Aorta (tissue), 5 donors: ENCODE measurements at regions not wholly inside any gene's neighbourhood (a gene's known extent, or its start where the extent isn't known, plus 50 kb on each side); places are given as distances from the start of the nearest gene placed in this dataset.

Source experiments
- ATAC-seq: fragments of 200-7000 bp; cut with Tn5 transposase; one replicate; pipeline ENCODE4 v1.9.1; 2022; ENCODE audit warnings: moderate library complexity; ENCODE audit not compliant: low FRiP score
- DNase-seq, 2 donors: peaks; one replicate each; pipeline ENCODE4 v3.0.0-alpha.2; 2020
- H3K27ac ChIP-seq, 2 donors: one replicate each; pipeline ENCODE4 v1.5.1; 2013; ENCODE audit warnings: low read length in 2 of 2, mild to moderate bottlenecking in 2 of 2, moderate library complexity in 2 of 2, control low read depth in 1 of 2, inconsistent platforms in 1 of 2, low read depth in 1 of 2
- H3K27me3 ChIP-seq, 2 donors: one replicate each; pipeline ENCODE4 v1.6.1; 2013; ENCODE audit warnings: control low read depth in 1 of 2, low read length in 1 of 2, mild to moderate bottlenecking in 1 of 2, moderate library complexity in 1 of 2; ENCODE audit not compliant: insufficient read depth in 2 of 2, control insufficient read depth in 1 of 2
- H3K36me3 ChIP-seq, 2 donors: one replicate each; pipeline ENCODE4 v1.6.1; 2013; ENCODE audit warnings: control low read depth in 1 of 2, low read length in 1 of 2, mild to moderate bottlenecking in 1 of 2; ENCODE audit not compliant: insufficient read depth in 2 of 2, control insufficient read depth in 1 of 2
- H3K4me1 ChIP-seq, 2 donors: one replicate each; pipeline ENCODE4 v1.6.1; 2013; ENCODE audit warnings: low read length in 2 of 2, control low read depth in 1 of 2, mild to moderate bottlenecking in 1 of 2, moderate library complexity in 1 of 2; ENCODE audit not compliant: insufficient read depth in 2 of 2, control insufficient read depth in 1 of 2
- H3K4me3 ChIP-seq, 2 donors: one replicate each; pipeline ENCODE4 v1.5.1; 2013; ENCODE audit warnings: low read length in 2 of 2, control low read depth in 1 of 2, mild to moderate bottlenecking in 1 of 2
- H3K9me3 ChIP-seq: one replicate; pipeline ENCODE4 v1.6.1; 2013; ENCODE audit warnings: mild to moderate bottlenecking, low read length; ENCODE audit not compliant: control insufficient read depth
- WGBS, 2 donors: extraction: QIAGEN DNeasy Blood & Tissue Kit; methylation state at CpG; one replicate each; pipeline ENCODE4 v1.1.7; 2013; 5-methylcytosine and 5-hydroxymethylcytosine counted together
- intact Hi-C, 2 donors: fragments of 100-400 bp; cut with DNase I; formaldehyde crosslinking; loops; one replicate each; pipeline versions ENCODE4 v1.14.2 to v1.15.0; 2022
- donor health status: healthy with polysubstance abuse.
- donor health status: Bipolar disorder and iron deficiency.
- donor health status: DM: no; HTN: no; CAD: no.
- donor health status: DM: no; HTN: no; CAD: no.
- donor health status: DM: yes; HTN: yes; CAD: no.

DNA sequence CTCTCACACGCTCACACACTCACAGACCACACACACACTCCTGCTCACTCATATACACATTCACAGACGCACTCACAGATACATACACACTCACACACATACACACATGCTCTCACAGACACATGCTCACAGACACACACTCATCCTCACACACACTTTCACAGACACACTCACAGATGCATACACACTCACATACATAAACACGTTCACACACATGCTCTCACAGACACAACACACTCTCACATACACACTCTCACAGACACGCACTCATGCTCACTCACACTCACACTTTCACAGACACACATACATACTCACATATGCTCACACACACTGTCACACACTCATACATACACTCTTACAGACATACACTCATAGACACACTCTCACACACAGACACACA, 82.2 kb downstream of the IRX2 start:
- intact Hi-C loops, result no loop called here
- no peak for DNase-seq

DNA sequence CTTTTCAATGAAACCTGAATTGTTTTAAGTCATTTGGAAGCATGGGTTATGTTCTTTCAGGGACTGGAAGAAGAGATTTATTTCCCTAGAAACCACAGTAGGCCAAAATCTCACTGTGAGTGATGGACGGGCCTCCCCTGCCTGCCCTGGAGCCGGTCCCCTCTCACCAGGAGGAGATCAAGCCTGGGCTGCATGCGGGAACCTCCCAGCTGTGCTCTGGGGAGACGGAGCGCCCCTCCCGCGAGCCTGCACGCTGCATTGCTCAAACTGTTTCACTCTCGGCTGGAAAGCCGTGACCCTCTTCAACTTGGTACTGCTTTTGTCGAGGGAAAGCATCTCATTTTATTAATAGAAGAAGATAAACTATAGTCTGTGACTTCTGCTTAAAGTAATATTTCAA, 85.4 kb downstream of the IRX2 start:
- ATAC-seq (no peak), DNase-seq (no peak)
- no peaks in the 10 kb centered on the region for H3K27me3 ChIP-seq
- H3K4me1 ChIP-seq, result no peaks in the 10 kb centered on the region
- H3K9me3 ChIP-seq, result no peaks in the 10 kb centered on the region
- H3K36me3 ChIP-seq, result no peaks in the 10 kb centered on the region
- intact Hi-C loops, result no loop called here
- WGBS, 2 donors, result 9 to 12% methylated on average over 11 of the region's 11 CpGs
- no peak overlapping the region for H3K27ac ChIP-seq
- H3K4me3 ChIP-seq, result no peak overlapping the region

More for the DNA sequence above, 82.2 kb downstream of the IRX2 start:
- WGBS, 2 donors, result 83 to 95% methylated on average over 4 of the region's 4 CpGs
- no peaks in the 10 kb centered on the region for H3K27me3 ChIP-seq
- no peak overlapping the region for H3K4me3 ChIP-seq
- peak; percentile 20 for ATAC-seq
- H3K36me3 ChIP-seq, result no peaks in the 10 kb centered on the region
- no peak overlapping the region for H3K27ac ChIP-seq
- no peaks in the 10 kb centered on the region for H3K4me1 ChIP-seq
- no peaks in the 10 kb centered on the region for H3K9me3 ChIP-seq

DNA sequence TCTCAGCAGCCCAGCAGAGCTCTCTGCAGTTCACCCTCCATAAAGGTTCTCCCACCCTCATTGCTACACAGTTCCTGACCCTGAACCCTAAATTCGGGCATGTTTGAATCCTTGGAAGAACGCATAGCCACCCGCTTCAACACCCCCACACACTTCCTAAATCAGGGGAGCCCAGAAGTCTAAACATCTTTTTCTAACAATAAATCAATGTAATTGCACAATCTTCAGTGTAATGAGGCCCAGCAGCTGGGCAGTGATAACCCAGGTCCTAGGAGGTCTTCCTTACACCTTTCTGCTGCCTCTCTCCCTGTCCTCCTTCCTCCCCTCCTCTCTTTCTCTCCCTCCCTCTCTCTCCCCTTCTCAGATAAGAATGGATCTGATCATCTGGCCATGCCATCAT, 88.0 kb downstream of the IRX2 start:
- no peaks in the 10 kb centered on the region for H3K9me3 ChIP-seq
- no peak overlapping the region for H3K4me3 ChIP-seq
- DNase-seq, result no peak
- intact Hi-C loops, result no loop called here
- no peak overlapping the region for H3K27ac ChIP-seq
- no peaks in the 10 kb centered on the region for H3K36me3 ChIP-seq
- H3K27me3 ChIP-seq, result no peaks in the 10 kb centered on the region
- ATAC-seq, result no peak
- 38 to 59% methylated on average over 3 of the region's 3 CpGs for WGBS, 2 donors
- H3K4me1 ChIP-seq, result no peaks in the 10 kb centered on the region

DNA sequence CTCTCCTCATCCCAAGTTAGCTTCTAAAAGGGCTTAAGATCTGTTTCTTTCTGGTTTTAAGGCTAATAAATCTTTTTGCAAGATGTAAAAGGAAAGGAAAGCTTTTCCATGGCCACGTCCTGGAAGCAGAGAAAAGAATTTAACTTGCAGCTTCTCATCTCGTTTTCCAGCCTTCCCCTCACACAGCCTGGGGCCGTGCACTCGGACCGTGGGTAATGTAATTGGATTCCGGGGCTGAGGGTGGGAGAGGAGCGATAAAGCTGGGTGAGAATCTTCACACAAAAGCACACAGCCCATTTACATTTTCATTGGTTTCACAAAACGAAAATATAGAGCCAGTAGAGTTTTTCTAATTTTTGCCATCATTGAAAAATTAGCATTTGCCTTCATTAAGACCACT, 91.2 kb downstream of the IRX2 start:
- no peak for DNase-seq
- no peaks in the 10 kb centered on the region for H3K4me1 ChIP-seq
- WGBS, 2 donors, result 15 to 24% methylated on average over 8 of the region's 8 CpGs
- no peak for ATAC-seq
- H3K36me3 ChIP-seq, result no peaks in the 10 kb centered on the region
- H3K9me3 ChIP-seq, result no peaks in the 10 kb centered on the region
- intact Hi-C loops, result no loop called here
- no peaks in the 10 kb centered on the region for H3K27me3 ChIP-seq
- H3K27ac ChIP-seq, result no peak overlapping the region
- H3K4me3 ChIP-seq, result no peak overlapping the region

DNA sequence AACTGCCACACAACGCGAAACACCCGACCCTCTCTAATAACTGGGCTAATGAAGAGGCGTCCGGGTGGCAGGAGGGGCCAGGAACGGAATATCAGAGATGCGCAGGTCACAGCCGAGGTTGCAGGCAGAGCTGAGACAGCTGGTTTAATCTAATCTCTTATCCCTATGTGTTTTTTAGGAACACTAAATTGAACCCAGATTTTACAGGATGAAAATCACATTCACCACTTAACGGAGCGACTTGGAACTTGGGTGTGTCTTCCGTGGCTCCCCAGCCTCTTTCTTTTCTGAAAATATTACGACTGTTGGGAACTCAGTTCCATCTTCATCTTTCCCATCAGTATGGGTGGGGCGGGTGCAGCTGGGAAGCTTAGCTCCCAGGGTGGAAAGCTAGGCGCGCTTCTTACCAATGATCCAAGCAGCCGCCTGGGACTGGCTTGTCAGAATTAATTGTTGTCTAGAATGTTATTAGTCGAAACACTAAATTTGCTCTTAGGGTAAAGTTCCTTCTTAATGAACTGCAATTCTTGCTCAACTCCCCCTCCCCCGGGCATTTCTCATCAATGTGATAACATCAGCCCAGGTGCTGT, 92.5 kb downstream of the IRX2 start:
- DNase-seq (no peak), ATAC-seq (no peak)
- no peaks in the 10 kb centered on the region for H3K4me1 ChIP-seq
- no peaks in the 10 kb centered on the region for H3K9me3 ChIP-seq
- WGBS, 2 donors, result 74 to 81% methylated on average over 18 of the region's 18 CpGs
- H3K36me3 ChIP-seq, result no peaks in the 10 kb centered on the region
- intact Hi-C loops, result no loop called here
- no peaks in the 10 kb centered on the region for H3K27me3 ChIP-seq
- H3K27ac ChIP-seq, result no peak overlapping the region
- H3K4me3 ChIP-seq, result no peak overlapping the region

DNA sequence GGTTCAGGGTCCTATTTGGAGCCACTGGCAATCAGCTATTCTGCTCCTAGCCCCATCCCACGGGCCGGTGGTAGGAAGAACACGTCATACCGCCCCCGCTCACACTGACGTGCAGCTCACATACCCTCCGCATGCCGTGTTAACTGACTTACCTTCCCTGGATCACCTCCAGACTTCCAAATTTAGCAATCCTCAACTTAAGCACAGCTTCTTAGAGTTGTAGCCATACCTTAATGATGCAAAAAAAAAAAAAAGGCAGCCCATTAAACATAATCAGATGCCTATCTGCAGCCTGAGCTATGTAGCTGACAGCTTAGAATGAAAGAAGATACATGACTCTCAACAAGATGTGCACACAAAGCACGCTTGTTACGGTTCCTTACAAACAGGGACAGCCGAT, 93.0 kb downstream of the IRX2 start:
- Histone ChIP-seq H3K4me3 (no peak overlapping the region), H3K27ac (no peak overlapping the region), H3K36me3 (no peaks in the 10 kb centered on the region), H3K4me1 (no peaks in the 10 kb centered on the region), H3K9me3 (no peaks in the 10 kb centered on the region), H3K27me3 (no peaks in the 10 kb centered on the region)
- intact Hi-C loops, result no loop called here
- ATAC-seq (no peak), DNase-seq (no peak)
- WGBS, 2 donors, result 80 to 82% methylated on average over 11 of the region's 11 CpGs

DNA sequence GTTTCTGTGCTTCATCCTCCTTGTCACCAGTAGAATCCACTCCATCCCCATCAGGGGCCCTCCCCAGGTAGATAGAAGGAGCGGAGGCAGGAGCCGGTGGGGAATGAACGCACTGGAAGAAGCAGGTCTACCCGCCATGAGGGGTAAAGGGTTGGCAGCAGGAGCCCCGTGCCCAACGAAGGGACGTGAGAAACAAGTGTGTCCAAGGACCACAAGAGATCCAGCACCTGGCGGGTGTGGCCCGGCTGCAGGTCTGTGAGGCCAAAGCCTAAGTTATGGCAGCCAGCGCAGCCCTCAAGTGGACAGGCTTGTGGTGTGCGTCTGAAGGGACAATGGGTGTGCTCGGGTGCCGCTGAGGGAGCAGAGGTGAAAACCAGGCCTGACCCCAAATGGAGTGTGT, 94.3 kb downstream of the IRX2 start:
- WGBS, 2 donors, result 88 to 91% methylated on average over 12 to 13 of the region's 13 CpGs
- H3K4me3 ChIP-seq, result no peak overlapping the region
- DNase-seq (no peak), ATAC-seq (no peak)
- no peak overlapping the region for H3K27ac ChIP-seq
- no peaks in the 10 kb centered on the region for H3K27me3 ChIP-seq
- no peaks in the 10 kb centered on the region for H3K4me1 ChIP-seq
- H3K9me3 ChIP-seq, result peaks cover 1% of the 10 kb centered on the region
- intact Hi-C loops, result no loop called here
- H3K36me3 ChIP-seq, result no peaks in the 10 kb centered on the region

DNA sequence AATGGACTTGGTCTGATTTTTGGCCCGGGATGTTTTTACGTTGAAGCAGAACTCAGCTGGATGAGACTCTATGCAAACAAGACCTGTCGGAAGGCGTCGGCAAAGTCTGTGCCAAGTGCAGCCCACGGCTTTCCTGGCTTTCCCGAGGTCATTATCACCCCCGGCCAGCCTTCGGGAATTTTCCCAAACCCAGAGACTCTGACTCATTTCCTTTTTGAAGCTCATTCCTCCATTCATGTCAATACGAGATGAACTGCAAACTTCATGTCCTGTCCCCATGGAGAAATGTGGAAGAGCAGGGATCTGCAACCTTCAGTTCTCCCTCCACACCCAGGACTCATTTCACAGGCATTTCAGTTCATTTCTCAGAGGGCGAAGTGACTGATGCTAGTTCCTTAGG, 95.3 kb downstream of the IRX2 start:
- peaks cover 1% of the 10 kb centered on the region for H3K9me3 ChIP-seq
- H3K27ac ChIP-seq, result no peak overlapping the region
- no peak overlapping the region for H3K4me3 ChIP-seq
- WGBS, 2 donors, result 3 to 11% methylated on average over 11 of the region's 11 CpGs
- no peak for ATAC-seq
- DNase-seq, result peak in 1 of 2 donors; percentile 53
- no peaks in the 10 kb centered on the region for H3K36me3 ChIP-seq
- intact Hi-C loops, result no loop called here
- no peaks in the 10 kb centered on the region for H3K27me3 ChIP-seq
- H3K4me1 ChIP-seq, result no peaks in the 10 kb centered on the region

DNA sequence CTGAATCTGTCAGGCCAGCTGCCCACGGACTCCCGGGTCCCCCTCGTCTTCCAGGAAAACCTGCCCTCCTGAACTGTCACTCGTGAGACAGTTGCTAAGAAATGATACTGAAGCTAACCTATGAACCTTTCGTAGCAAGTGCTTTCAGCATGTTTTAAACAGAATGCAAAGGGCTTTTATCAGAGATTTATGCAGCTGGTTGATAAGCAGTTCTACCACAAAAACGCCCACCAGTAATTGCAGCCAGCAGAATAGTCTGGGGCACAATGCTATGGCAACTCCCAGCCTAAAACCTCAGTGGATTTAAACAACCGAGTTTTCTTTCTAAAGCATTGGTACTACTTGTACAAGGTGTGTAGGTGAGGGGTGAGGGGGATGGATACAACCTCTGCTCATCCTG, 97.5 kb downstream of the IRX2 start:
- intact Hi-C loops, result no loop called here
- no peaks in the 10 kb centered on the region for H3K4me1 ChIP-seq
- 18 to 25% methylated on average over 7 of the region's 7 CpGs for WGBS, 2 donors
- ATAC-seq, result peak; percentile 11
- peaks cover 1% of the 10 kb centered on the region for H3K9me3 ChIP-seq
- H3K27me3 ChIP-seq, result no peaks in the 10 kb centered on the region
- no peaks in the 10 kb centered on the region for H3K36me3 ChIP-seq
- DNase-seq, result no peak
- H3K27ac ChIP-seq, result no peak overlapping the region
- no peak overlapping the region for H3K4me3 ChIP-seq
